SK-N-MC (cell line): ENCODE measurements at regions not wholly inside any gene's neighbourhood (a gene's known extent, or its start where the extent isn't known, plus 50 kb on each side); places are given as distances from the start of the nearest gene placed in this dataset.

Source experiments
- EZH2 ChIP-seq: fragments of 200-600 bp; sonication (generic); IDR thresholded peaks from one replicate; pipeline ENCODE4 v1.6.1; 2017; ENCODE audit warnings: antibody characterized with exemption
- POLR2AphosphoS5 ChIP-seq: IDR thresholded peaks from 2 replicates; pipeline ENCODE4 v1.6.1; 2012; ENCODE audit warnings: mild to moderate bottlenecking, low read depth, low read length, borderline replicate concordance

DNA sequence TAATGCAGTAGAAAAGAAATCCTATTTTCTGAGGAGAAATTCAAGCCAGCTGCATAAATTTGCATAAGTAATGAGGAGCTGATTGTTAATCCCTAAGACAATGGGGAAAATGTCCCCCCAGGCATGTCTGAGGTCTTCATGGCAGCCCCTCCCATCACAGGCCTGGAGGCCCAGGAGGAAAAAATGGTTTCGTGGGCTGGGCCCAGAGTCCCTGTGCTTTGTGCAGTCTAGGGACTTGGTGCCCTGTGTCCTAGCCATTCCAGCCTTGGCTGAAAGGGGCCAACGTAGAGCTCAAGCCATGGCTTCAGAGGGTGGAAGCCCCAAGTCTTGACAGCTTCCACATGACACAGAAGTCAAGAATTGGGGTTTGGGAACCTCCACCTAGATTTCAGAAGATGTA, 357.5 kb downstream of the SPATA31D1 start:
- no peak for TF ChIP-seq POLR2AphosphoS5
- TF ChIP-seq EZH2: no peak
